ENCODE measurements at regions not wholly inside any gene's neighbourhood (a gene's known extent, or its start where the extent isn't known, plus 50 kb on each side); places are given as distances from the start of the nearest gene placed in this dataset.

GRCh38 chr1:229730573-229730972, 104.5 kb downstream of the URB2 start:
- TF ChIP-seq FOXP4 (CRISPR knock-in tag; IDR thresholded peaks at IDR 0.05), result no peak
- TF ChIP-seq ZNF138 (CRISPR knock-in tag; conservative IDR thresholded peaks at IDR 0.05), result no peak
- TF ChIP-seq ZMAT4 (CRISPR knock-in tag; IDR thresholded peaks at IDR 0.05), result no peak
- TF ChIP-seq GABPB1 (CRISPR knock-in tag; IDR thresholded peaks at IDR 0.05), result no peak
- TF ChIP-seq MYBL2 (CRISPR knock-in tag; IDR thresholded peaks at IDR 0.05), result no peak
- TF ChIP-seq ZNF396 (CRISPR knock-in tag; IDR thresholded peaks at IDR 0.05; ENCODE audit: borderline replicate concordance), result no peak
- TF ChIP-seq ZNF317 (CRISPR knock-in tag; IDR thresholded peaks at IDR 0.05; ENCODE audit: borderline replicate concordance, low read depth), result no peak
- no peak for TF ChIP-seq AFF4 (CRISPR knock-in tag; IDR thresholded peaks at IDR 0.05; ENCODE audit: borderline replicate concordance)
- TF ChIP-seq ZNF281 (CRISPR knock-in tag; IDR thresholded peaks at IDR 0.05), result no peak
- no peak for TF ChIP-seq CBFB (CRISPR knock-in tag; IDR thresholded peaks at IDR 0.05; ENCODE audit: low read depth)
- no peak for TF ChIP-seq ELF4 (CRISPR knock-in tag; IDR thresholded peaks at IDR 0.05; ENCODE audit: low read depth)
- no peak for TF ChIP-seq PRRX2 (CRISPR knock-in tag; IDR thresholded peaks at IDR 0.05)
- POLR2A ChIA-PET, result no interaction called here
- Mint-ChIP-seq H3K27me3 (ENCODE audit: low read depth) (no peaks in the 10 kb centered on the region), H3K9me3 (peaks cover 7% of the 10 kb centered on the region), H3K4me3 (no peak overlapping the region), H3K4me1 (peaks cover 17% of the 10 kb centered on the region), H3K27ac (no peak overlapping the region), H3K36me3 (no peaks in the 10 kb centered on the region)
- ATAC-seq (peak; percentile 60; the same call in 1 of the 2 replicates), DNase-seq (ENCODE audit: low spot score) (no peak)
- CTCF ChIA-PET, result no interaction called here

- ChIA-PET CTCF (interaction anchor here (1.3 kb wide), 1 partner anchor 17 kb away, joined by 4 read pairs; no protein-coding TSS in a partner anchor), POLR2A (no interaction called here)
- H3K27me3 Mint-ChIP-seq (ENCODE audit: low read depth), result no peaks in the 10 kb centered on the region
Measured at GRCh38 chr1:229732061-229732460, 106.0 kb downstream of the URB2 start.

GRCh38 chr1:229736376-229736775, 110.3 kb downstream of the URB2 start:
- Mint-ChIP-seq H3K9me3 (peaks cover 33% of the 10 kb centered on the region), H3K36me3 (peaks cover 24% of the 10 kb centered on the region), H3K4me3 (no peak overlapping the region), H3K27me3 (ENCODE audit: low read depth) (no peaks in the 10 kb centered on the region), H3K4me1 (no peaks in the 10 kb centered on the region), H3K27ac (no peak overlapping the region)
- no peak for ATAC-seq
- CTCF ChIA-PET, result no interaction called here
- POLR2A ChIA-PET, result no interaction called here
- DNase-seq (ENCODE audit: low spot score), result no peak
- no peak for TF ChIP-seq SMAD3 (CRISPR knock-in tag; IDR thresholded peaks at IDR 0.05; ENCODE audit: borderline replicate concordance)
- no peak for TF ChIP-seq ATF3 (CRISPR knock-in tag; conservative IDR thresholded peaks at IDR 0.05)
- no peak for TF ChIP-seq ZNF532 (CRISPR knock-in tag; IDR thresholded peaks at IDR 0.05; ENCODE audit: borderline replicate concordance)
- TF ChIP-seq CDX4 (CRISPR knock-in tag; IDR thresholded peaks at IDR 0.05; ENCODE audit: borderline replicate concordance), result no peak
- TF ChIP-seq RELA (CRISPR knock-in tag; IDR thresholded peaks at IDR 0.05; ENCODE audit: borderline replicate concordance), result no peak

More at GRCh38 chr1:229732061-229732460, 106.0 kb downstream of the URB2 start:
- peaks cover 12% of the 10 kb centered on the region for H3K36me3 Mint-ChIP-seq
- no peak overlapping the region for H3K27ac Mint-ChIP-seq
- peaks cover 20% of the 10 kb centered on the region for H3K9me3 Mint-ChIP-seq
- no peak overlapping the region for H3K4me3 Mint-ChIP-seq
- peaks cover 12% of the 10 kb centered on the region for H3K4me1 Mint-ChIP-seq
- TF ChIP-seq JUN (CRISPR knock-in tag; IDR thresholded peaks at IDR 0.05) (no peak), FOXJ3 (CRISPR knock-in tag; IDR thresholded peaks at IDR 0.05; ENCODE audit: borderline replicate concordance) (no peak)
- no peak for DNase-seq (ENCODE audit: low spot score)
- ATAC-seq, result no peak
